Aorta (tissue), 5 donors: ENCODE measurements at regions not wholly inside any gene's neighbourhood (a gene's known extent, or its start where the extent isn't known, plus 50 kb on each side); places are given as distances from the start of the nearest gene placed in this dataset.

Experiments
- ATAC-seq: fragments of 200-7000 bp; cut with Tn5 transposase; one replicate; pipeline ENCODE4 v1.9.1; 2022; ENCODE audit warnings: moderate library complexity; ENCODE audit not compliant: low FRiP score
- DNase-seq, 2 donors: peaks; one replicate each; pipeline ENCODE4 v3.0.0-alpha.2; 2020
- H3K27ac ChIP-seq, 2 donors: one replicate each; pipeline ENCODE4 v1.5.1; 2013; ENCODE audit warnings: low read length in 2 of 2, mild to moderate bottlenecking in 2 of 2, moderate library complexity in 2 of 2, control low read depth in 1 of 2, inconsistent platforms in 1 of 2, low read depth in 1 of 2
- H3K27me3 ChIP-seq, 2 donors: one replicate each; pipeline ENCODE4 v1.6.1; 2013; ENCODE audit warnings: control low read depth in 1 of 2, low read length in 1 of 2, mild to moderate bottlenecking in 1 of 2, moderate library complexity in 1 of 2; ENCODE audit not compliant: insufficient read depth in 2 of 2, control insufficient read depth in 1 of 2
- H3K36me3 ChIP-seq, 2 donors: one replicate each; pipeline ENCODE4 v1.6.1; 2013; ENCODE audit warnings: control low read depth in 1 of 2, low read length in 1 of 2, mild to moderate bottlenecking in 1 of 2; ENCODE audit not compliant: insufficient read depth in 2 of 2, control insufficient read depth in 1 of 2
- H3K4me1 ChIP-seq, 2 donors: one replicate each; pipeline ENCODE4 v1.6.1; 2013; ENCODE audit warnings: low read length in 2 of 2, control low read depth in 1 of 2, mild to moderate bottlenecking in 1 of 2, moderate library complexity in 1 of 2; ENCODE audit not compliant: insufficient read depth in 2 of 2, control insufficient read depth in 1 of 2
- H3K4me3 ChIP-seq, 2 donors: one replicate each; pipeline ENCODE4 v1.5.1; 2013; ENCODE audit warnings: low read length in 2 of 2, control low read depth in 1 of 2, mild to moderate bottlenecking in 1 of 2
- H3K9me3 ChIP-seq: one replicate; pipeline ENCODE4 v1.6.1; 2013; ENCODE audit warnings: mild to moderate bottlenecking, low read length; ENCODE audit not compliant: control insufficient read depth
- WGBS, 2 donors: extraction: QIAGEN DNeasy Blood & Tissue Kit; methylation state at CpG; one replicate each; pipeline ENCODE4 v1.1.7; 2013; 5-methylcytosine and 5-hydroxymethylcytosine counted together
- intact Hi-C, 2 donors: fragments of 100-400 bp; cut with DNase I; formaldehyde crosslinking; loops; one replicate each; pipeline versions ENCODE4 v1.14.2 to v1.15.0; 2022
- donor health status: healthy with polysubstance abuse.
- donor health status: Bipolar disorder and iron deficiency.
- donor health status: DM: no; HTN: no; CAD: no.
- donor health status: DM: no; HTN: no; CAD: no.
- donor health status: DM: yes; HTN: yes; CAD: no.

- no peak for ATAC-seq
- intact Hi-C loops: no loop called here
- DNase-seq: no peak
- H3K27ac ChIP-seq: no peak overlapping the region
- H3K4me3 ChIP-seq: no peak overlapping the region
- no peaks in the 10 kb centered on the region for H3K36me3 ChIP-seq
- H3K4me1 ChIP-seq: no peaks in the 10 kb centered on the region
- no peaks in the 10 kb centered on the region for H3K9me3 ChIP-seq
- 92 to 96% methylated on average over 9 of the region's 9 CpGs for WGBS, 2 donors
- no peaks in the 10 kb centered on the region for H3K27me3 ChIP-seq
Measured at GRCh38 chr2:204357286-204357685, 188.0 kb upstream of the PARD3B start.

- WGBS, 2 donors: 95% methylated on average over 1 of the region's 1 CpG
- ATAC-seq (no peak), DNase-seq (no peak)
- Histone ChIP-seq H3K9me3 (no peaks in the 10 kb centered on the region), H3K27me3 (no peaks in the 10 kb centered on the region), H3K4me1 (no peaks in the 10 kb centered on the region), H3K4me3 (no peak overlapping the region), H3K36me3 (no peaks in the 10 kb centered on the region), H3K27ac (no peak overlapping the region)
- intact Hi-C loops: no loop called here
Measured at GRCh38 chr2:204359076-204359475, 186.2 kb upstream of the PARD3B start.

- DNase-seq: no peak
- Histone ChIP-seq H3K4me1 (no peaks in the 10 kb centered on the region), H3K27ac (no peak overlapping the region), H3K27me3 (no peaks in the 10 kb centered on the region), H3K4me3 (no peak overlapping the region), H3K9me3 (no peaks in the 10 kb centered on the region), H3K36me3 (no peaks in the 10 kb centered on the region)
- 92 to 94% methylated on average over 5 of the region's 5 CpGs for WGBS, 2 donors
- no peak for ATAC-seq
- intact Hi-C loops: no loop called here
Measured at GRCh38 chr2:204360218-204361007, 184.9 kb upstream of the PARD3B start.

- ATAC-seq (no peak), DNase-seq (no peak)
- H3K27me3 ChIP-seq: no peaks in the 10 kb centered on the region
- no peaks in the 10 kb centered on the region for H3K9me3 ChIP-seq
- 87 to 91% methylated on average over 2 of the region's 2 CpGs for WGBS, 2 donors
- H3K27ac ChIP-seq: no peak overlapping the region
- intact Hi-C loops: no loop called here
- H3K36me3 ChIP-seq: no peaks in the 10 kb centered on the region
- no peak overlapping the region for H3K4me3 ChIP-seq
- H3K4me1 ChIP-seq: no peaks in the 10 kb centered on the region
Measured at GRCh38 chr2:204361738-204362137, 183.5 kb upstream of the PARD3B start.

GRCh38 chr2:204362581-204362980, 182.7 kb upstream of the PARD3B start:
- Histone ChIP-seq H3K4me3 (no peak overlapping the region), H3K9me3 (no peaks in the 10 kb centered on the region), H3K27me3 (no peaks in the 10 kb centered on the region), H3K27ac (no peak overlapping the region), H3K36me3 (no peaks in the 10 kb centered on the region), H3K4me1 (no peaks in the 10 kb centered on the region)
- 66 to 89% methylated on average over 2 of the region's 2 CpGs for WGBS, 2 donors
- intact Hi-C loops: no loop called here
- no peak for ATAC-seq
- DNase-seq: no peak

- no peak for DNase-seq
- 91 to 97% methylated on average over 2 of the region's 2 CpGs for WGBS, 2 donors
- Histone ChIP-seq H3K27me3 (no peaks in the 10 kb centered on the region), H3K4me3 (no peak overlapping the region), H3K9me3 (no peaks in the 10 kb centered on the region), H3K36me3 (no peaks in the 10 kb centered on the region), H3K27ac (no peak overlapping the region), H3K4me1 (no peaks in the 10 kb centered on the region)
- no peak for ATAC-seq
- intact Hi-C loops: no loop called here
Measured at GRCh38 chr2:204363513-204363912, 181.8 kb upstream of the PARD3B start.

- Histone ChIP-seq H3K9me3 (no peaks in the 10 kb centered on the region), H3K27ac (no peak overlapping the region), H3K27me3 (no peaks in the 10 kb centered on the region), H3K4me3 (no peak overlapping the region), H3K36me3 (no peaks in the 10 kb centered on the region), H3K4me1 (no peaks in the 10 kb centered on the region)
- no peak for ATAC-seq
- intact Hi-C loops: no loop called here
- DNase-seq: no peak
- 97 to 98% methylated on average over 6 of the region's 6 CpGs for WGBS, 2 donors
Measured at GRCh38 chr2:204364860-204365535, 180.3 kb upstream of the PARD3B start.

GRCh38 chr2:204365811-204366210, 179.5 kb upstream of the PARD3B start:
- no peak for ATAC-seq
- WGBS, 2 donors: 78 to 83% methylated on average over 4 of the region's 4 CpGs

GRCh38 chr2:204367466-204367865, 177.8 kb upstream of the PARD3B start:
- H3K27me3 ChIP-seq: no peaks in the 10 kb centered on the region
- H3K27ac ChIP-seq: no peak overlapping the region
- ATAC-seq: no peak
- H3K4me3 ChIP-seq: no peak overlapping the region
- DNase-seq: no peak
- H3K9me3 ChIP-seq: no peaks in the 10 kb centered on the region
- intact Hi-C loops: no loop called here
- no peaks in the 10 kb centered on the region for H3K36me3 ChIP-seq
- H3K4me1 ChIP-seq: no peaks in the 10 kb centered on the region
- 75 to 79% methylated on average over 5 of the region's 5 CpGs for WGBS, 2 donors

More at GRCh38 chr2:204365811-204366210, 179.5 kb upstream of the PARD3B start:
- Histone ChIP-seq H3K9me3 (no peaks in the 10 kb centered on the region), H3K4me1 (no peaks in the 10 kb centered on the region), H3K27ac (no peak overlapping the region), H3K27me3 (no peaks in the 10 kb centered on the region), H3K36me3 (no peaks in the 10 kb centered on the region), H3K4me3 (no peak overlapping the region)
- intact Hi-C loops: no loop called here
- no peak for DNase-seq
